Fibroblast of lung (primary cell): ENCODE measurements at regions not wholly inside any gene's neighbourhood (a gene's known extent, or its start where the extent isn't known, plus 50 kb on each side); places are given as distances from the start of the nearest gene placed in this dataset.

Experiments used
- DNase-seq, 2 donors: peaks; one replicate each; pipeline versions ENCODE4 v3.0.0 to v3.0.0-alpha.2; 2010; ENCODE audit warnings: low read depth in 2 of 2
- H2AFZ ChIP-seq: 2 replicates; pipeline ENCODE4 v1.5.1; 2012; ENCODE audit warnings: low read length, control low read depth, inconsistent platforms
- H3K27ac ChIP-seq: 2 replicates; pipeline ENCODE4 v1.5.1; 2011; ENCODE audit warnings: low read length, control low read depth; ENCODE audit not compliant: insufficient read depth
- H3K27me3 ChIP-seq: 2 replicates; pipeline ENCODE4 v1.5.1; 2011; ENCODE audit warnings: mild to moderate bottlenecking, low read length; ENCODE audit not compliant: control insufficient read depth, insufficient read depth
- H3K36me3 ChIP-seq: 2 replicates; pipeline ENCODE4 v1.5.1; 2011; ENCODE audit warnings: low read length; ENCODE audit not compliant: control insufficient read depth, insufficient read depth
- H3K4me1 ChIP-seq: 2 replicates; pipeline ENCODE4 v1.5.1; 2011; ENCODE audit warnings: low read length; ENCODE audit not compliant: control insufficient read depth, insufficient read depth; ENCODE audit errors: extremely low read depth
- H3K4me2 ChIP-seq: 2 replicates; pipeline ENCODE4 v1.5.1; 2011; ENCODE audit warnings: low read length, control low read depth; ENCODE audit not compliant: insufficient read depth; ENCODE audit errors: extremely low read depth
- H3K4me3 ChIP-seq, 4 experiments: fragments of 200-600 bp in 1 of 4; sonication (generic) in 1 of 4; replicated peaks in 1 of 4; 2 replicates each; pipeline ENCODE4 v1.5.1; 2011 to 2016; ENCODE audit warnings: low read length in 4 of 4, low read depth in 3 of 4, mild to moderate bottlenecking in 3 of 4, control low read depth in 2 of 4, inconsistent platforms in 1 of 4, mixed read lengths in 1 of 4; ENCODE audit not compliant: insufficient read depth in 1 of 4; ENCODE audit errors: control extremely low read depth in 1 of 4
- H3K79me2 ChIP-seq: 2 replicates; pipeline ENCODE4 v1.5.1; 2012; ENCODE audit warnings: mild to moderate bottlenecking, low read length, inconsistent platforms; ENCODE audit not compliant: control insufficient read depth, insufficient read depth
- H3K9ac ChIP-seq: 2 replicates; pipeline ENCODE4 v1.5.1; 2011; ENCODE audit warnings: mild to moderate bottlenecking, low read length, control low read depth; ENCODE audit not compliant: insufficient read depth
- H3K9me3 ChIP-seq: 2 replicates; pipeline ENCODE4 v1.5.1; 2012; ENCODE audit warnings: low read depth, low read length; ENCODE audit not compliant: control insufficient read depth, insufficient read depth
- H4K20me1 ChIP-seq: 2 replicates; pipeline ENCODE4 v1.5.1; 2011; ENCODE audit warnings: low read length; ENCODE audit not compliant: control insufficient read depth, insufficient read depth; ENCODE audit errors: extremely low read depth
- CTCF ChIP-seq, 2 donors: IDR thresholded peaks in 1 of 2; conservative IDR thresholded peaks in 1 of 2; 1 replicate in 1 of 2; 2 replicates in 1 of 2; pipeline ENCODE4 v1.5.1; 2011 to 2012; ENCODE audit warnings: low read length in 2 of 2, control low read depth in 1 of 2, inconsistent platforms in 1 of 2, low read depth in 1 of 2, mild to moderate bottlenecking in 1 of 2
- EZH2 ChIP-seq: IDR thresholded peaks from 2 replicates; pipeline ENCODE4 v1.5.1; 2012; ENCODE audit warnings: low read length, control low read depth, mild to moderate bottlenecking; ENCODE audit errors: missing control alignments

- TF ChIP-seq CTCF (conservative IDR thresholded peaks at IDR 0.05 in 1 of 2, IDR thresholded peaks at IDR 0.05 in 1 of 2; ENCODE audit: low read depth in 1 of 2, low read length in 2 of 2) = no peak
- no peak for TF ChIP-seq EZH2
- Histone ChIP-seq H3K9me3 (no peaks in the 10 kb centered on the region), H3K4me3 (no peak overlapping the region), H3K36me3 (no peaks in the 10 kb centered on the region), H4K20me1 (no peaks in the 10 kb centered on the region), H3K27me3 (no peaks in the 10 kb centered on the region), H3K27ac (no peak overlapping the region), H3K9ac (no peak overlapping the region), H3K4me1 (no peaks in the 10 kb centered on the region), H2AFZ (no peak overlapping the region), H3K79me2 (no peaks in the 10 kb centered on the region), H3K4me2 (no peak overlapping the region)
- no peak for DNase-seq
These were observed 68.5 kb upstream of the GATB start for GRCh38 chr4:151829309-151829708.

GRCh38 chr4:151824656-151825055 is 63.8 kb upstream of the GATB start:
- TF ChIP-seq EZH2 (no peak), CTCF (conservative IDR thresholded peaks at IDR 0.05 in 1 of 2, IDR thresholded peaks at IDR 0.05 in 1 of 2; ENCODE audit: low read depth in 1 of 2, low read length in 2 of 2) (no peak)
- Histone ChIP-seq H2AFZ (no peak overlapping the region), H3K36me3 (no peaks in the 10 kb centered on the region), H3K27me3 (no peaks in the 10 kb centered on the region), H4K20me1 (no peaks in the 10 kb centered on the region), H3K4me2 (no peak overlapping the region), H3K9ac (no peak overlapping the region), H3K27ac (no peak overlapping the region), H3K79me2 (no peaks in the 10 kb centered on the region), H3K4me3 (no peak overlapping the region), H3K9me3 (no peaks in the 10 kb centered on the region), H3K4me1 (no peaks in the 10 kb centered on the region)
- no peak for DNase-seq

GRCh38 chr4:151822331-151822730 is 61.5 kb upstream of the GATB start:
- Histone ChIP-seq H3K27me3 (no peaks in the 10 kb centered on the region), H2AFZ (no peak overlapping the region), H3K9me3 (no peaks in the 10 kb centered on the region), H3K4me3 (no peak overlapping the region), H3K36me3 (no peaks in the 10 kb centered on the region), H3K9ac (no peak overlapping the region), H4K20me1 (no peaks in the 10 kb centered on the region), H3K4me2 (no peak overlapping the region), H3K27ac (no peak overlapping the region), H3K4me1 (no peaks in the 10 kb centered on the region), H3K79me2 (no peaks in the 10 kb centered on the region)
- no peak for DNase-seq
- TF ChIP-seq EZH2 (no peak), CTCF (conservative IDR thresholded peaks at IDR 0.05 in 1 of 2, IDR thresholded peaks at IDR 0.05 in 1 of 2; ENCODE audit: low read depth in 1 of 2, low read length in 2 of 2) (no peak)
